K562 (cell line): ENCODE measurements at regions not wholly inside any gene's neighbourhood (a gene's known extent, or its start where the extent isn't known, plus 50 kb on each side); places are given as distances from the start of the nearest gene placed in this dataset.
A peak's percentile ranks its signal among the peaks of the same experiment; 100 is the strongest.

ENCODE experiments used
- ATAC-seq: fragments of 200-7000 bp; cut with Tn5 transposase; 3 replicates; pipeline ENCODE4 v1.9.1; 2020; ENCODE audit warnings: moderate library complexity
- BruUV-seq: library from RNA; stranded (reverse); fragments of 400-500 nt; replicated peaks from 2 replicates; lab custom pipeline; 2021; lab: Mats Ljungman, UMichigan
- CTCF ChIA-PET: fragments of 300-600 bp; formaldehyde crosslinking; extraction: SDS; loops from one replicate; lab custom pipeline; 2021; ENCODE audit warnings: low intra/inter-chr PET ratio; lab: Yijun Ruan, JAX
- POLR2A ChIA-PET: fragments of 300-600, 350-650 bp; sonication (Branson Sonifier 250); formaldehyde crosslinking; extraction: SDS; loops from one replicate; lab custom pipeline; 2021; ENCODE audit warnings: antibody characterized with exemption, inconsistent platforms; lab: Yijun Ruan, JAX
- DNase-seq, 4 experiments: peaks; one replicate each; pipeline versions ENCODE4 v3.0.0 to v3.0.0-alpha.2; 2011 to 2018; ENCODE audit warnings: low spot score in 3 of 4, mixed read lengths in 3 of 4; ENCODE audit errors: extremely low read depth in 1 of 4
- FAIRE-seq: peaks from 2 replicates; lab custom pipeline; 2011; peaks lifted over from hg19 to GRCh38; lab: Jason Lieb, UNC
- H2AFZ ChIP-seq: 2 replicates; pipeline ENCODE4 v1.6.0; 2011; ENCODE audit warnings: low read depth, low read length, control low read depth, inconsistent platforms
- H3K27ac ChIP-seq: fragments of 200-600 bp; 3 replicates; pipeline ENCODE4 v1.8.0; 2011; ENCODE audit warnings: low read depth, mild to moderate bottlenecking, control low read depth, inconsistent platforms, low read length, moderate library complexity, mixed read lengths; ENCODE audit errors: extremely low read depth
- H3K27me3 ChIP-seq, 2 experiments: fragments of 300-600 bp in 1 of 2; 2 replicates in 1 of 2; 3 replicates in 1 of 2; pipeline versions ENCODE4 v1.6.0 to v1.8.0; 2011; ENCODE audit warnings: inconsistent platforms in 2 of 2, low read length in 2 of 2, mild to moderate bottlenecking in 1 of 2, mixed read lengths in 1 of 2, moderate library complexity in 1 of 2; ENCODE audit not compliant: control insufficient read depth in 2 of 2, insufficient read depth in 2 of 2
- H3K36me3 ChIP-seq: fragments of 300-600 bp; 3 replicates; pipeline ENCODE4 v1.8.0; 2011; ENCODE audit warnings: mild to moderate bottlenecking, low read length, inconsistent platforms; ENCODE audit not compliant: control insufficient read depth, insufficient read depth
- H3K4me1 ChIP-seq, 2 experiments: fragments of 200-600 bp in 1 of 2; replicated peaks in 1 of 2; 2 replicates in 1 of 2; 3 replicates in 1 of 2; pipeline versions ENCODE4 v1.5.1 to v1.8.0; 2011; ENCODE audit warnings: inconsistent platforms in 2 of 2, low read length in 2 of 2, mild to moderate bottlenecking in 1 of 2, mixed read lengths in 1 of 2, moderate library complexity in 1 of 2; ENCODE audit not compliant: control insufficient read depth in 2 of 2, insufficient read depth in 2 of 2
- H3K4me2 ChIP-seq: 2 replicates; pipeline ENCODE4 v1.6.1; 2011; ENCODE audit warnings: low read length, control low read depth, inconsistent platforms, mixed read lengths; ENCODE audit not compliant: insufficient read depth
- H3K4me3 ChIP-seq: fragments of 200-600 bp; sonication (generic), shearing (Covaris generic); 2 replicates; pipeline ENCODE4 v1.5.1; 2016; ENCODE audit warnings: control low read depth, inconsistent platforms
- H3K79me2 ChIP-seq: fragments of 200-600 bp; 3 replicates; pipeline ENCODE4 v1.8.0; 2011; ENCODE audit warnings: low read length, inconsistent platforms; ENCODE audit not compliant: control insufficient read depth, insufficient read depth
- H3K9ac ChIP-seq, 2 experiments: 2 replicates each; pipeline versions ENCODE4 v1.6.0 to v1.6.1; 2011; ENCODE audit warnings: low read depth in 2 of 2, low read length in 2 of 2, control low read depth in 1 of 2, inconsistent platforms in 1 of 2, mild to moderate bottlenecking in 1 of 2, mixed read lengths in 1 of 2; ENCODE audit not compliant: insufficient read depth in 1 of 2
- H3K9me1 ChIP-seq: one replicate; pipeline ENCODE4 v1.6.0; 2011; ENCODE audit warnings: inconsistent platforms, mild to moderate bottlenecking, low read length, moderate library complexity; ENCODE audit not compliant: control insufficient read depth, insufficient read depth
- H3K9me3 ChIP-seq: replicated peaks from 2 replicates; pipeline ENCODE4 v1.5.1; 2011; ENCODE audit warnings: low read depth, low read length, inconsistent platforms; ENCODE audit not compliant: control insufficient read depth, insufficient read depth
- H4K20me1 ChIP-seq: replicated peaks from 2 replicates; pipeline ENCODE4 v1.6.1; 2011; ENCODE audit warnings: low read length, inconsistent platforms, mixed read lengths; ENCODE audit not compliant: control insufficient read depth, insufficient read depth
- ZNF583 ChIP-seq: fragments of 250-450 bp; sonication (Bioruptor Pico); IDR thresholded peaks from 2 replicates; pipeline ENCODE4 v1.4.0; 2020
- WGBS: fragments of 100-300 bp; shearing (Covaris generic); methylation state at CpG from one replicate; pipeline ENCODE4 v1.1.6; 2016; ENCODE audit warnings: low coverage, mixed read lengths; ENCODE audit not compliant: insufficient coverage; ENCODE audit errors: missing lambda C conversion rate; 5-methylcytosine and 5-hydroxymethylcytosine counted together
- in situ Hi-C: fragments of 300-500 bp; cut with MboI; formaldehyde crosslinking; loops from 4 replicates; pipeline ENCODE4 v1.15.0; 2018; ENCODE audit warnings: inconsistent platforms, mixed read lengths
- intact Hi-C: fragments of 100-400 bp; cut with micrococcal nuclease; formaldehyde crosslinking; loops from 2 replicates; pipeline ENCODE4 v1.14.2; 2022
- TF ChIP-seq, protein P1 (sequence below): fragments of 450-650 bp; formaldehyde crosslinking; IDR thresholded peaks from 2 replicates; pipeline ENCODE4 v1.4.0; 2022; ENCODE audit warnings: missing genetic modification characterization
- TF ChIP-seq, protein P2 (sequence below): sonication (generic); formaldehyde crosslinking; IDR thresholded peaks from 2 replicates; pipeline ENCODE4 v1.8.0; 2023; ENCODE audit warnings: missing genetic modification reagents, mild to moderate bottlenecking, borderline replicate concordance
- TF ChIP-seq, protein P3 (sequence below): fragments of 450-650 bp; formaldehyde crosslinking; IDR thresholded peaks from 2 replicates; pipeline ENCODE4 v1.4.0; 2020; ENCODE audit warnings: mild to moderate bottlenecking, moderate library complexity
- TF ChIP-seq, protein P4 (sequence below): fragments of 250-450 bp; sonication (Bioruptor Pico); IDR thresholded peaks from 2 replicates; pipeline ENCODE4 v1.8.0; 2022; ENCODE audit warnings: moderate library complexity, mild to moderate bottlenecking, inconsistent platforms

DNA sequence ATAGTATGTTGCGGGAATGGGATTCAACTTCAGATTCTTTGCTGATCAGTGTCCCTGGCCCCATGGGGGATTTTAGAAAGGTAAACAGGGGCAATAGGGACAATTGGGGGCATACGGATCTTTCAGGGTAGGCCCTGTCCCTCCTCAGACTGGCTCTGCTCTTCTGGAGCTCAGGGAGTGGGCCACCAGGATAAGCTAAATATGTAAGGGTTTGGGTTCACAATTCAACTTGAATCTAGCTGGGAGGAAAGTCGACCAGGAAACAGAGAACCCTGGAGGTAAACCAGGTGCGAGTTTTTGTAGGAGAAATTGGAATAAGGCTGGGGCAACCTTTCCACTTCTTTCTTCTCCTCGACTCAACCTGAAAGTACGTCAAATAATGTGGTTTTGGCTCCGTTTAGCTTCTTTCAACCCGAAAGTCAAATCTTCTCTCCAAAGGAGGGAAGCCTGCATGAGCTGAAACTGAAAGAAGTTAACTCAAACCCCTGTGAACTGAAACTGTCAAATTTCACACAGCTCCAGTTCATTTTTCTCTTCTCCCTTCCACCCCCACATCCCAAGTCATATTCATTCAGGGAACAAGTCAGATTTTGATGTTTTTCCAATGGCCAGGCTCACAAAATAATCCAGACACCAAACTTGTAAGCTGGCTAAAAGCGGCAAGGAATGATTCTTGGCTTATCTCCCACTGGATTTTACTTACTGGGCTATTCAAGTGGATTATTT, 278.2 kb downstream of the CLIC5 start:
- no peaks in the 10 kb centered on the region for H4K20me1 ChIP-seq
- no peak overlapping the region for H3K9ac ChIP-seq
- 0% methylated on average over 9 of the region's 9 CpGs for WGBS
- no peaks in the 10 kb centered on the region for H3K79me2 ChIP-seq
- CTCF ChIA-PET, result no interaction called here
- no peaks in the 10 kb centered on the region for H3K9me1 ChIP-seq
- H2AFZ ChIP-seq, result no peak overlapping the region
- DNase-seq (no peak), ATAC-seq (no peak), FAIRE-seq (peak; percentile 48)
- intact Hi-C loops (no loop called here), in situ Hi-C loops (no loop called here)
- no peak overlapping the region for H3K4me3 ChIP-seq
- no peak overlapping the region for H3K4me2 ChIP-seq
- H3K4me1 ChIP-seq, result no peaks in the 10 kb centered on the region; a peak in 1 of 5 replicates
- BruUV-seq, result no TSS peak
- no peaks in the 10 kb centered on the region for H3K9me3 ChIP-seq
- POLR2A ChIA-PET, result interaction anchor here (0.5 to 0.6 kb wide), 2 partner anchors 250 to 292 kb away, joined by 3 to 4 read pairs; no protein-coding TSS in a partner anchor
- H3K27me3 ChIP-seq, result no peaks in the 10 kb centered on the region
- no peaks in the 10 kb centered on the region for H3K36me3 ChIP-seq
- no peak overlapping the region for H3K27ac ChIP-seq
- TF ChIP-seq, protein P1, sequence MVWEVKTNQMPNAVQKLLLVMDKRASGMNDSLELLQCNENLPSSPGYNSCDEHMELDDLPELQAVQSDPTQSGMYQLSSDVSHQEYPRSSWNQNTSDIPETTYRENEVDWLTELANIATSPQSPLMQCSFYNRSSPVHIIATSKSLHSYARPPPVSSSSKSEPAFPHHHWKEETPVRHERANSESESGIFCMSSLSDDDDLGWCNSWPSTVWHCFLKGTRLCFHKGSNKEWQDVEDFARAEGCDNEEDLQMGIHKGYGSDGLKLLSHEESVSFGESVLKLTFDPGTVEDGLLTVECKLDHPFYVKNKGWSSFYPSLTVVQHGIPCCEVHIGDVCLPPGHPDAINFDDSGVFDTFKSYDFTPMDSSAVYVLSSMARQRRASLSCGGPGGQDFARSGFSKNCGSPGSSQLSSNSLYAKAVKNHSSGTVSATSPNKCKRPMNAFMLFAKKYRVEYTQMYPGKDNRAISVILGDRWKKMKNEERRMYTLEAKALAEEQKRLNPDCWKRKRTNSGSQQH (CRISPR knock-in tag), result no peak
- TF ChIP-seq, protein P2, sequence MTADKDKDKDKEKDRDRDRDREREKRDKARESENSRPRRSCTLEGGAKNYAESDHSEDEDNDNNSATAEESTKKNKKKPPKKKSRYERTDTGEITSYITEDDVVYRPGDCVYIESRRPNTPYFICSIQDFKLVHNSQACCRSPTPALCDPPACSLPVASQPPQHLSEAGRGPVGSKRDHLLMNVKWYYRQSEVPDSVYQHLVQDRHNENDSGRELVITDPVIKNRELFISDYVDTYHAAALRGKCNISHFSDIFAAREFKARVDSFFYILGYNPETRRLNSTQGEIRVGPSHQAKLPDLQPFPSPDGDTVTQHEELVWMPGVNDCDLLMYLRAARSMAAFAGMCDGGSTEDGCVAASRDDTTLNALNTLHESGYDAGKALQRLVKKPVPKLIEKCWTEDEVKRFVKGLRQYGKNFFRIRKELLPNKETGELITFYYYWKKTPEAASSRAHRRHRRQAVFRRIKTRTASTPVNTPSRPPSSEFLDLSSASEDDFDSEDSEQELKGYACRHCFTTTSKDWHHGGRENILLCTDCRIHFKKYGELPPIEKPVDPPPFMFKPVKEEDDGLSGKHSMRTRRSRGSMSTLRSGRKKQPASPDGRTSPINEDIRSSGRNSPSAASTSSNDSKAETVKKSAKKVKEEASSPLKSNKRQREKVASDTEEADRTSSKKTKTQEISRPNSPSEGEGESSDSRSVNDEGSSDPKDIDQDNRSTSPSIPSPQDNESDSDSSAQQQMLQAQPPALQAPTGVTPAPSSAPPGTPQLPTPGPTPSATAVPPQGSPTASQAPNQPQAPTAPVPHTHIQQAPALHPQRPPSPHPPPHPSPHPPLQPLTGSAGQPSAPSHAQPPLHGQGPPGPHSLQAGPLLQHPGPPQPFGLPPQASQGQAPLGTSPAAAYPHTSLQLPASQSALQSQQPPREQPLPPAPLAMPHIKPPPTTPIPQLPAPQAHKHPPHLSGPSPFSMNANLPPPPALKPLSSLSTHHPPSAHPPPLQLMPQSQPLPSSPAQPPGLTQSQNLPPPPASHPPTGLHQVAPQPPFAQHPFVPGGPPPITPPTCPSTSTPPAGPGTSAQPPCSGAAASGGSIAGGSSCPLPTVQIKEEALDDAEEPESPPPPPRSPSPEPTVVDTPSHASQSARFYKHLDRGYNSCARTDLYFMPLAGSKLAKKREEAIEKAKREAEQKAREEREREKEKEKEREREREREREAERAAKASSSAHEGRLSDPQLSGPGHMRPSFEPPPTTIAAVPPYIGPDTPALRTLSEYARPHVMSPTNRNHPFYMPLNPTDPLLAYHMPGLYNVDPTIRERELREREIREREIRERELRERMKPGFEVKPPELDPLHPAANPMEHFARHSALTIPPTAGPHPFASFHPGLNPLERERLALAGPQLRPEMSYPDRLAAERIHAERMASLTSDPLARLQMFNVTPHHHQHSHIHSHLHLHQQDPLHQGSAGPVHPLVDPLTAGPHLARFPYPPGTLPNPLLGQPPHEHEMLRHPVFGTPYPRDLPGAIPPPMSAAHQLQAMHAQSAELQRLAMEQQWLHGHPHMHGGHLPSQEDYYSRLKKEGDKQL (CRISPR knock-in tag), result no peak
- no peak for TF ChIP-seq ZNF583 (CRISPR knock-in tag)
- TF ChIP-seq, protein P3, sequence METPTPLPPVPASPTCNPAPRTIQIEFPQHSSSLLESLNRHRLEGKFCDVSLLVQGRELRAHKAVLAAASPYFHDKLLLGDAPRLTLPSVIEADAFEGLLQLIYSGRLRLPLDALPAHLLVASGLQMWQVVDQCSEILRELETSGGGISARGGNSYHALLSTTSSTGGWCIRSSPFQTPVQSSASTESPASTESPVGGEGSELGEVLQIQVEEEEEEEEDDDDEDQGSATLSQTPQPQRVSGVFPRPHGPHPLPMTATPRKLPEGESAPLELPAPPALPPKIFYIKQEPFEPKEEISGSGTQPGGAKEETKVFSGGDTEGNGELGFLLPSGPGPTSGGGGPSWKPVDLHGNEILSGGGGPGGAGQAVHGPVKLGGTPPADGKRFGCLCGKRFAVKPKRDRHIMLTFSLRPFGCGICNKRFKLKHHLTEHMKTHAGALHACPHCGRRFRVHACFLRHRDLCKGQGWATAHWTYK (CRISPR knock-in tag), result no peak
- TF ChIP-seq, protein P4, sequence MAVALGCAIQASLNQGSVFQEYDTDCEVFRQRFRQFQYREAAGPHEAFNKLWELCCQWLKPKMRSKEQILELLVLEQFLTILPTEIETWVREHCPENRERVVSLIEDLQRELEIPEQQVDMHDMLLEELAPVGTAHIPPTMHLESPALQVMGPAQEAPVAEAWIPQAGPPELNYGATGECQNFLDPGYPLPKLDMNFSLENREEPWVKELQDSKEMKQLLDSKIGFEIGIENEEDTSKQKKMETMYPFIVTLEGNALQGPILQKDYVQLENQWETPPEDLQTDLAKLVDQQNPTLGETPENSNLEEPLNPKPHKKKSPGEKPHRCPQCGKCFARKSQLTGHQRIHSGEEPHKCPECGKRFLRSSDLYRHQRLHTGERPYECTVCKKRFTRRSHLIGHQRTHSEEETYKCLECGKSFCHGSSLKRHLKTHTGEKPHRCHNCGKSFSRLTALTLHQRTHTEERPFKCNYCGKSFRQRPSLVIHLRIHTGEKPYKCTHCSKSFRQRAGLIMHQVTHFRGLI (CRISPR knock-in tag), result no peak
